K562 (cell line): ENCODE measurements at regions not wholly inside any gene's neighbourhood (a gene's known extent, or its start where the extent isn't known, plus 50 kb on each side); places are given as distances from the start of the nearest gene placed in this dataset.

Experiments
- ARID3B ChIP-seq: fragments of 250-450 bp; sonication (Bioruptor Pico); IDR thresholded peaks from 2 replicates; pipeline ENCODE4 v1.4.0; 2020; ENCODE audit warnings: borderline replicate concordance
- CHCHD3 ChIP-seq: fragments of 250-450 bp; sonication (Bioruptor Pico); IDR thresholded peaks from 2 replicates; pipeline ENCODE4 v2.1.2; 2022; ENCODE audit warnings: mild to moderate bottlenecking
- E2F1 ChIP-seq: sonication (generic); formaldehyde crosslinking; IDR thresholded peaks from 2 replicates; pipeline ENCODE4 v1.8.1; 2023; ENCODE audit warnings: mild to moderate bottlenecking, missing genetic modification reagents, moderate library complexity
- EHMT2 ChIP-seq: fragments of 450-650 bp; IDR thresholded peaks from 2 replicates; pipeline ENCODE4 v1.6.1; 2018; ENCODE audit warnings: antibody characterized with exemption
- KLF1 ChIP-seq: fragments of 450-650 bp; IDR thresholded peaks from 2 replicates; pipeline ENCODE4 v1.6.1; 2016; ENCODE audit warnings: missing genetic modification characterization, missing compliant biosample characterization
- SOX6 ChIP-seq: fragments of 450-650 bp; IDR thresholded peaks from 2 replicates; pipeline ENCODE4 v1.6.1; 2014; ENCODE audit warnings: mild to moderate bottlenecking
- ZBTB40 ChIP-seq, 2 experiments: fragments of 450-650 bp in 1 of 2; sonication (generic) in 1 of 2; formaldehyde crosslinking in 1 of 2; IDR thresholded peaks; 2 replicates each; pipeline versions ENCODE4 v1.7.1 to v1.9.0; 2016 to 2022; ENCODE audit warnings: inconsistent platforms in 1 of 2, mild to moderate bottlenecking in 1 of 2, missing genetic modification reagents in 1 of 2
- ZNF41 ChIP-seq: fragments of 250-450 bp; sonication (Bioruptor Pico); conservative IDR thresholded peaks from 2 replicates; pipeline ENCODE4 v1.4.0; 2020; ENCODE audit warnings: mild to moderate bottlenecking

GRCh38 chr11:81197396-81197795, 1536.3 kb downstream of the FAM181B start (continued):
- TF ChIP-seq ZBTB40 (IDR thresholded peaks at IDR 0.05) (no peak), ZBTB40 (CRISPR knock-in tag; IDR thresholded peaks at IDR 0.05) (no peak), CHCHD3 (CRISPR knock-in tag) (no peak), E2F1 (CRISPR knock-in tag) (no peak), ARID3B (CRISPR knock-in tag) (no peak), SOX6 (no peak), EHMT2 (no peak), ZNF41 (CRISPR knock-in tag) (no peak), KLF1 (tag) (no peak)
